Middle frontal gyrus (tissue), 1 donor: ENCODE measurements at regions not wholly inside any gene's neighbourhood (a gene's known extent, or its start where the extent isn't known, plus 50 kb on each side); places are given as distances from the start of the nearest gene placed in this dataset.

Source experiments
- DNase-seq: peaks from one replicate; pipeline ENCODE4 v3.0.0-alpha.2; 2015; ENCODE audit warnings: low spot score; ENCODE audit errors: extremely low spot score

GRCh38 chr3:103730744-103731143 lies 1295.9 kb downstream of the ZPLD1 start:
- no peak for DNase-seq

- no peak for DNase-seq
Observed at GRCh38 chr3:103752986-103753385, 1318.2 kb downstream of the ZPLD1 start.

GRCh38 chr3:103767635-103768034 lies 1332.8 kb downstream of the ZPLD1 start:
- DNase-seq = no peak

- DNase-seq = no peak
Observed at GRCh38 chr3:103785017-103785416, 1350.2 kb downstream of the ZPLD1 start.

- no peak for DNase-seq
Observed at GRCh38 chr3:103785537-103785936, 1350.7 kb downstream of the ZPLD1 start.

GRCh38 chr3:103786296-103786695 lies 1351.5 kb downstream of the ZPLD1 start:
- DNase-seq = no peak

- DNase-seq = no peak
Observed at GRCh38 chr3:103787164-103787871, 1352.5 kb downstream of the ZPLD1 start.

GRCh38 chr3:103787879-103788278 lies 1353.1 kb downstream of the ZPLD1 start:
- DNase-seq = no peak

- no peak for DNase-seq
Observed at GRCh38 chr3:103791786-103792515, 1357.1 kb downstream of the ZPLD1 start.

GRCh38 chr3:103794656-103795055 lies 1359.8 kb downstream of the ZPLD1 start:
- no peak for DNase-seq

- no peak for DNase-seq
Observed at GRCh38 chr3:103796068-103796467, 1361.3 kb downstream of the ZPLD1 start.

- DNase-seq = no peak
Observed at GRCh38 chr3:103803787-103804186, 1369.0 kb downstream of the ZPLD1 start.

- DNase-seq = no peak
Observed at GRCh38 chr3:103810167-103810566, 1375.4 kb downstream of the ZPLD1 start.

GRCh38 chr3:103813955-103814354 lies 1379.1 kb downstream of the ZPLD1 start:
- DNase-seq = no peak

- no peak for DNase-seq
Observed at GRCh38 chr3:103818398-103818797, 1383.6 kb downstream of the ZPLD1 start.

GRCh38 chr3:103818800-103819199 lies 1384.0 kb downstream of the ZPLD1 start:
- no peak for DNase-seq

- DNase-seq = no peak
Observed at GRCh38 chr3:103825586-103825985, 1390.8 kb downstream of the ZPLD1 start.

- DNase-seq = no peak
Observed at GRCh38 chr3:103829723-103830326, 1395.0 kb downstream of the ZPLD1 start.

GRCh38 chr3:103847081-103848062 lies 1412.6 kb downstream of the ZPLD1 start:
- DNase-seq = no peak

GRCh38 chr3:103851793-103852192 lies 1417.0 kb downstream of the ZPLD1 start:
- no peak for DNase-seq

- DNase-seq = no peak
Observed at GRCh38 chr3:103862415-103862814, 1427.6 kb downstream of the ZPLD1 start.
